SU-DHL-6 (cell line): ENCODE measurements at regions not wholly inside any gene's neighbourhood (a gene's known extent, or its start where the extent isn't known, plus 50 kb on each side); places are given as distances from the start of the nearest gene placed in this dataset.

Experiments
- H2AFZ ChIP-seq: fragments of 200-600 bp; sonication (generic); 2 replicates; pipeline ENCODE4 v1.6.1; 2014; ENCODE audit warnings: low read depth, mild to moderate bottlenecking, moderate library complexity, mixed read lengths, antibody characterized with exemption, low read length; ENCODE audit not compliant: severe bottlenecking
- H3F3A ChIP-seq: fragments of 200-600 bp; shearing (Covaris generic); 2 replicates; pipeline ENCODE4 v1.6.0; 2016; ENCODE audit warnings: antibody characterized with exemption, mild to moderate bottlenecking; ENCODE audit not compliant: insufficient read depth
- H3K27ac ChIP-seq: fragments of 200-600 bp; sonication (generic); 2 replicates; pipeline ENCODE4 v1.5.1; 2016; ENCODE audit warnings: low read depth, mild to moderate bottlenecking, low read length, moderate library complexity, mixed read lengths
- H3K27me3 ChIP-seq: fragments of 200-600 bp; sonication (generic), shearing (Covaris generic); 2 replicates; pipeline ENCODE4 v1.6.0; 2014; ENCODE audit warnings: mild to moderate bottlenecking, low read length
- H3K36me3 ChIP-seq: fragments of 200-600 bp; sonication (generic); 2 replicates; pipeline ENCODE4 v1.6.1; 2014; ENCODE audit warnings: mild to moderate bottlenecking, low read length, mixed read lengths
- H3K4me2 ChIP-seq: fragments of 300-600, 200-600 bp; shearing (Covaris generic), sonication (generic); 2 replicates; pipeline ENCODE4 v1.6.0; 2014; ENCODE audit warnings: low read length, low read depth, mild to moderate bottlenecking; ENCODE audit not compliant: poor library complexity, severe bottlenecking
- H3K4me3 ChIP-seq: fragments of 200-600 bp; sonication (generic); 2 replicates; pipeline ENCODE4 v1.5.1; 2014; ENCODE audit warnings: antibody characterized with exemption, low read length, mild to moderate bottlenecking, mixed read lengths; ENCODE audit not compliant: insufficient read depth, poor library complexity, severe bottlenecking
- H3K79me2 ChIP-seq: fragments of 200-600 bp; sonication (generic); 2 replicates; pipeline ENCODE4 v1.6.1; 2014; ENCODE audit warnings: mild to moderate bottlenecking, low read length, moderate library complexity; ENCODE audit not compliant: insufficient read depth
- H3K9ac ChIP-seq: fragments of 200-600 bp; sonication (generic); 2 replicates; pipeline ENCODE4 v1.7.0; 2014; ENCODE audit warnings: mild to moderate bottlenecking, low read length
- H3K9me2 ChIP-seq: fragments of 200-600 bp; sonication (generic); replicated peaks from 2 replicates; pipeline ENCODE4 v1.6.1; 2014; ENCODE audit warnings: low read length; ENCODE audit not compliant: insufficient read depth
- H3K9me3 ChIP-seq: fragments of 200-600 bp; sonication (generic); 2 replicates; pipeline ENCODE4 v1.6.1; 2014; ENCODE audit warnings: low read length, mixed read lengths; ENCODE audit not compliant: insufficient read depth
- H4K20me1 ChIP-seq: fragments of 200-600 bp; sonication (generic); 2 replicates; pipeline ENCODE4 v1.6.1; 2014; ENCODE audit warnings: low read depth, mild to moderate bottlenecking, antibody characterized with exemption, low read length, moderate library complexity, mixed read lengths
- CTCF ChIP-seq: fragments of 200-600 bp; sonication (generic); IDR thresholded peaks from one replicate; pipeline ENCODE4 v1.5.1; 2017; ENCODE audit warnings: antibody characterized with exemption, mild to moderate bottlenecking, low read length, moderate library complexity; ENCODE audit not compliant: insufficient read depth, poor library complexity, severe bottlenecking
- EZH2phosphoT487 ChIP-seq: fragments of 200-600 bp; sonication (generic), shearing (Covaris generic); conservative IDR thresholded peaks from 2 replicates; pipeline ENCODE4 v1.6.1; 2018; ENCODE audit warnings: mild to moderate bottlenecking, antibody characterized with exemption, low read length, moderate library complexity, mixed read lengths

GRCh38 chr13:34884366-34884765 lies 57.7 kb upstream of the NBEA start:
- Histone ChIP-seq H3F3A (no peaks in the 10 kb centered on the region), H3K27ac (no peak overlapping the region), H3K9me2 (no peaks in the 10 kb centered on the region), H3K27me3 (no peaks in the 10 kb centered on the region), H3K79me2 (no peaks in the 10 kb centered on the region), H3K4me3 (no peak overlapping the region), H3K9ac (no peak overlapping the region), H4K20me1 (no peaks in the 10 kb centered on the region), H2AFZ (no peak overlapping the region), H3K4me2 (no peak overlapping the region), H3K9me3 (no peaks in the 10 kb centered on the region), H3K36me3 (no peaks in the 10 kb centered on the region)
- TF ChIP-seq EZH2phosphoT487 (no peak), CTCF (no peak)

- Histone ChIP-seq H3F3A (no peaks in the 10 kb centered on the region), H4K20me1 (no peaks in the 10 kb centered on the region), H3K9me2 (no peaks in the 10 kb centered on the region), H3K9me3 (no peaks in the 10 kb centered on the region), H3K27me3 (no peaks in the 10 kb centered on the region), H3K79me2 (no peaks in the 10 kb centered on the region), H3K9ac (no peak overlapping the region), H3K36me3 (no peaks in the 10 kb centered on the region), H2AFZ (no peak overlapping the region), H3K4me3 (no peak overlapping the region), H3K27ac (no peak overlapping the region), H3K4me2 (no peak overlapping the region)
- no peak for TF ChIP-seq CTCF
- no peak for TF ChIP-seq EZH2phosphoT487
These were observed 55.8 kb upstream of the NBEA start for GRCh38 chr13:34886121-34886875.

DNA sequence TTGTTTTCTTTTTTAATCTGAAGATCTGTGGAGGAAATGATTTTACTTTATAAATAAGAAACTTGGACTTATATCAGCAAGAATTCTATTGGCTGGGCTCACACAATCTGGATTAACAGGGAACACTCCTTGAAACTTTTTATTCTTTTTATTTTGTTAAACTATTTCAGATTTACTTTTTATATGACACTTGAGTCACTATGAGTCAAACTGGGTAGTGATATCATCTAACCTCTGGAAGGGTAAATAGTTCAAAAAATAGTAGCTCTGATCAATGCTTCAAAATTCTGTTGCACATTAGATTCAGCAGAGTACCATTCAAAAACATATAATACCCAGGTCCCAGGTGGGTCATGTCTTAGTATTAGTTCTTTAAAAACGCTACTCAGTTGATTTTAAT lies 55.1 kb upstream of the NBEA start:
- no peaks in the 10 kb centered on the region for H3F3A ChIP-seq
- no peaks in the 10 kb centered on the region for H3K9me2 ChIP-seq
- H3K4me2 ChIP-seq: no peak overlapping the region
- H2AFZ ChIP-seq: no peak overlapping the region
- H3K27me3 ChIP-seq: no peaks in the 10 kb centered on the region
- no peak overlapping the region for H3K27ac ChIP-seq
- no peak for TF ChIP-seq CTCF
- no peak for TF ChIP-seq EZH2phosphoT487
- no peaks in the 10 kb centered on the region for H4K20me1 ChIP-seq
- H3K9ac ChIP-seq: no peak overlapping the region
- no peaks in the 10 kb centered on the region for H3K79me2 ChIP-seq
- H3K9me3 ChIP-seq: no peaks in the 10 kb centered on the region
- no peak overlapping the region for H3K4me3 ChIP-seq
- no peaks in the 10 kb centered on the region for H3K36me3 ChIP-seq
